Nephron progenitor cell (in vitro differentiated cells): ENCODE measurements at regions not wholly inside any gene's neighbourhood (a gene's known extent, or its start where the extent isn't known, plus 50 kb on each side); places are given as distances from the start of the nearest gene placed in this dataset.

Experiments used
- DNase-seq: peaks from one replicate; pipeline ENCODE4 v3.0.0; 2021
- H3K27ac Mint-ChIP-seq: 2 replicates; pipeline ENCODE4 v1.8.0; 2021; ENCODE audit warnings: mild to moderate bottlenecking, moderate library complexity, mixed read lengths
- H3K27me3 Mint-ChIP-seq: 2 replicates; pipeline ENCODE4 v1.8.0; 2021; ENCODE audit warnings: mild to moderate bottlenecking, low read depth, mixed read lengths; ENCODE audit not compliant: poor library complexity
- H3K36me3 Mint-ChIP-seq: 2 replicates; pipeline ENCODE4 v1.8.0; 2021; ENCODE audit warnings: low read depth, mixed read lengths
- H3K4me1 Mint-ChIP-seq: 2 replicates; pipeline ENCODE4 v1.8.0; 2021; ENCODE audit warnings: mixed read lengths
- H3K4me3 Mint-ChIP-seq: 2 replicates; pipeline ENCODE4 v1.8.0; 2021; ENCODE audit warnings: mild to moderate bottlenecking, moderate library complexity, mixed read lengths
- H3K9me3 Mint-ChIP-seq: 2 replicates; pipeline ENCODE4 v1.8.0; 2021; ENCODE audit warnings: mild to moderate bottlenecking, moderate library complexity, mixed read lengths
- TF ChIP-seq, protein P1 (sequence below): fragments of 200-600 bp; sonication (generic); IDR thresholded peaks from 2 replicates; pipeline ENCODE4 v1.5.0; 2021; ENCODE audit warnings: antibody characterized with exemption

DNA sequence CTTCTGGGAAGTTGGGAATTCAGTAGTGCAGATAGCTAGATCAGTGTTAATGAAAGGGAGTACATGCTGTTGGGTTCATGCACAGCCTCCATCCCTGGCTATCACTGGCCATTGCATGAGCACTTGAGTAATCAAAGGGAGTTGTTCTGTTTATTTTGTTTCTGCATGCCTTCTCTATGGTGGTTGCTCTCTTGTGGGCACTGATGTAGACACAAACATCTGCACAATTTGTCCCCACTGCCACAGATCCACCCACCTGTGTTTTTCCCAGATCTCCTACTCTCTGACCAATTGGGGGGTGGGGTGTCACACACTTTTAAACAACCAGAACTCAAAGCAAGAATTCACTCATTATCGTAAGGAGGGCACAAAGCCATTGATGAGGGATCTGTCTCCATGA lies 89.7 kb upstream of the DHRS4 start:
- H3K27ac Mint-ChIP-seq = no peak overlapping the region
- TF ChIP-seq, protein P1, sequence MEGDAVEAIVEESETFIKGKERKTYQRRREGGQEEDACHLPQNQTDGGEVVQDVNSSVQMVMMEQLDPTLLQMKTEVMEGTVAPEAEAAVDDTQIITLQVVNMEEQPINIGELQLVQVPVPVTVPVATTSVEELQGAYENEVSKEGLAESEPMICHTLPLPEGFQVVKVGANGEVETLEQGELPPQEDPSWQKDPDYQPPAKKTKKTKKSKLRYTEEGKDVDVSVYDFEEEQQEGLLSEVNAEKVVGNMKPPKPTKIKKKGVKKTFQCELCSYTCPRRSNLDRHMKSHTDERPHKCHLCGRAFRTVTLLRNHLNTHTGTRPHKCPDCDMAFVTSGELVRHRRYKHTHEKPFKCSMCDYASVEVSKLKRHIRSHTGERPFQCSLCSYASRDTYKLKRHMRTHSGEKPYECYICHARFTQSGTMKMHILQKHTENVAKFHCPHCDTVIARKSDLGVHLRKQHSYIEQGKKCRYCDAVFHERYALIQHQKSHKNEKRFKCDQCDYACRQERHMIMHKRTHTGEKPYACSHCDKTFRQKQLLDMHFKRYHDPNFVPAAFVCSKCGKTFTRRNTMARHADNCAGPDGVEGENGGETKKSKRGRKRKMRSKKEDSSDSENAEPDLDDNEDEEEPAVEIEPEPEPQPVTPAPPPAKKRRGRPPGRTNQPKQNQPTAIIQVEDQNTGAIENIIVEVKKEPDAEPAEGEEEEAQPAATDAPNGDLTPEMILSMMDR = no peak
- H3K9me3 Mint-ChIP-seq = peaks cover 6% of the 10 kb centered on the region
- H3K4me3 Mint-ChIP-seq = no peak overlapping the region
- peaks cover 12% of the 10 kb centered on the region for H3K4me1 Mint-ChIP-seq
- no peaks in the 10 kb centered on the region for H3K36me3 Mint-ChIP-seq
- peaks cover 5% of the 10 kb centered on the region for H3K27me3 Mint-ChIP-seq
- no peak for DNase-seq

GRCh38 chr14:23864259-23864658 lies 89.3 kb upstream of the DHRS4 start:
- Mint-ChIP-seq H3K9me3 (peaks cover 10% of the 10 kb centered on the region), H3K27ac (no peak overlapping the region), H3K4me1 (peaks cover 12% of the 10 kb centered on the region), H3K27me3 (peaks cover 5% of the 10 kb centered on the region), H3K4me3 (no peak overlapping the region), H3K36me3 (no peaks in the 10 kb centered on the region)
- TF ChIP-seq, protein P1 = no peak
- no peak for DNase-seq

DNA sequence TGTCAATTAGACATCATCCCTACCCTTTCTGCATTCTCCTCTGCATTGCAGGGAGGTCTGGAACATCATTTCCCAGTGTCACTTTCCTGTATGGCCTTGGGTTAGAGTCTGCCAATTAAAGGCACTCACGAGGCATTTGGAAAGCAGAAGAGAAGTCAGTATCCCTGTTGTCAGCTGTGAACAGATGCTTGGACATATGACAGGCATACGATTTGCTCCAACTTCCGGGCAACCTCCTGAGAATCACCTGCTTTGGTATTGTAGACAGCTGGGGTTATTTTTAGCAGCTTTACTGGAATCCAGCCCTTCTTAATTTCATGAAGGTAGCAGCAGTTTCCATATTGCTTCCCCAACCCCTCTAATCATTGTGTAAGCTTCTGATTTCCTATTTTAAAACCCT lies 88.7 kb upstream of the DHRS4 start:
- no peaks in the 10 kb centered on the region for H3K36me3 Mint-ChIP-seq
- peaks cover 14% of the 10 kb centered on the region for H3K9me3 Mint-ChIP-seq
- peaks cover 7% of the 10 kb centered on the region for H3K27me3 Mint-ChIP-seq
- H3K4me3 Mint-ChIP-seq = no peak overlapping the region
- no peak overlapping the region for H3K27ac Mint-ChIP-seq
- no peak for DNase-seq
- peaks cover 12% of the 10 kb centered on the region for H3K4me1 Mint-ChIP-seq
- TF ChIP-seq, protein P1 = no peak

DNA sequence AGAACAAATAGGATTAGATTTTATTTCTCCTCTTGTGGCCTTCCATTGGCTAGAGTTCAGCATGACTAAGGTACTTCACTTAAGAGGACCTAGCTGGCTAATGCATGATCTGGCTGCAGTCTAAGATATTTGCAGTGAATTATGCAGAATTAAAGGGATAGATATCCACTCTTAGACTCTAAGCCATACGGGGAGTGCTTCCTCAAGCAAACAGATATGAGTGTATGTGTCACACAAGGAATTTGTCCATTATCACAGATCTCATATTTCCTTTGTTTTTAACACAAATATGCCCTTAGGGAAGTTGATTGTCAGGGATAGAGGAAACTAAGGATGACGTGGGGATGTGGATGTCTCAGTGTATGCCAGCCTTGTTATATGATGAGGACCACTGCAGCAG lies 88.1 kb upstream of the DHRS4 start:
- TF ChIP-seq, protein P1 = no peak
- no peak overlapping the region for H3K4me3 Mint-ChIP-seq
- H3K27me3 Mint-ChIP-seq = peaks cover 8% of the 10 kb centered on the region
- H3K4me1 Mint-ChIP-seq = peaks cover 12% of the 10 kb centered on the region
- H3K36me3 Mint-ChIP-seq = no peaks in the 10 kb centered on the region
- DNase-seq = no peak
- H3K27ac Mint-ChIP-seq = no peak overlapping the region
- peaks cover 20% of the 10 kb centered on the region for H3K9me3 Mint-ChIP-seq

DNA sequence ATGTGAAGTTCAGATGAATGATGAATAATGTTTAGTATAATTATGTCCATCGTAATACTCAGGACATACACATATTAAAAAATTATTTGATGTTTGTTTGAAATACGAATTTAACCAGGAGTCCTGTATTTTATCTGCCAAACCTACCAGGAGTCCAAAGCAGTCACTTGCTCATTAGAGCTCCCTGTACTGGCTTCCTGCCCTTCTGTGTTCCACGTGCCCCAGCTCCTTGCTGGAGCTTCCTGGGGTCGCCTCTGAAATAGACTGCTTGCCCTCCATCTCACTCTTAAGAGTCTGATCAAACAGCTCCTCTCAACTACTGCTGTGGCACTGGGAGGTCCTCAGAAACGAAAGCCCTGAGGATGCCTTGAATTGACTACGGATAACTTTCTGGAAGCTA lies 87.3 kb upstream of the DHRS4 start:
- Mint-ChIP-seq H3K36me3 (no peaks in the 10 kb centered on the region), H3K9me3 (peaks cover 22% of the 10 kb centered on the region), H3K27ac (no peak overlapping the region), H3K4me3 (no peak overlapping the region), H3K27me3 (peaks cover 7% of the 10 kb centered on the region), H3K4me1 (peaks cover 12% of the 10 kb centered on the region)
- no peak for DNase-seq
- TF ChIP-seq, protein P1 = no peak

- Mint-ChIP-seq H3K9me3 (peaks cover 34% of the 10 kb centered on the region), H3K4me3 (no peak overlapping the region)
These were observed 84.4 kb upstream of the DHRS4 start for GRCh38 chr14:23869078-23869719.

More at GRCh38 chr14:23869078-23869719, 84.4 kb upstream of the DHRS4 start:
- peaks cover 3% of the 10 kb centered on the region for H3K4me1 Mint-ChIP-seq
- no peaks in the 10 kb centered on the region for H3K36me3 Mint-ChIP-seq
- peaks cover 3% of the 10 kb centered on the region for H3K27me3 Mint-ChIP-seq
- no peak overlapping the region for H3K27ac Mint-ChIP-seq
- DNase-seq = no peak
- TF ChIP-seq, protein P1 = no peak
